ENCODE measurements at regions not wholly inside any gene's neighbourhood (a gene's known extent, or its start where the extent isn't known, plus 50 kb on each side); places are given as distances from the start of the nearest gene placed in this dataset.

DNA sequence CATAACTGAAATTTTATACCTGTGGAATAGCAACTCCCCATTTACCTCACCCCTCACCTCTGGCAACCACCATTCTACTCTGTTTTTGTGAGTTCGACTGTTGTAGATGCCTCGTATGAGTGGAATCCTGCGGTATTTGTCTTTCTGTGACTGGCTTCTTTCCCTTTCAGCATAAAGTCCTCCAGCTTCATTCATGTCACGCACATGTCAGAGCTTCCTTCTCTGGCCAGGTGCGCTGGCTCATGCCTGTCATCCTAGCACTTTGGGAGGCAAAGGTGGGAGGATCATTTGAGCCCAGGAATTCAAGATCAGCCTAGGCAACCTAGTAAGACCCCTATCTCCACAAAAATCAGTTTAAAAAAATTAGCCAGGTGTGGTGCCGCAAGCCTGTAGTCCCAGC is 278.4 kb downstream of the PARN start:
- Mint-ChIP-seq H3K27me3 (peaks cover 8% of the 10 kb centered on the region), H3K27ac (no peak overlapping the region), H3K4me3 (no peak overlapping the region), H3K36me3 (ENCODE audit: low read depth) (no peaks in the 10 kb centered on the region), H3K4me1 (peaks cover 9% of the 10 kb centered on the region), H3K9me3 (no peaks in the 10 kb centered on the region)
- intact Hi-C loops (cut with micrococcal nuclease), result no loop called here
- no peak for DNase-seq

DNA sequence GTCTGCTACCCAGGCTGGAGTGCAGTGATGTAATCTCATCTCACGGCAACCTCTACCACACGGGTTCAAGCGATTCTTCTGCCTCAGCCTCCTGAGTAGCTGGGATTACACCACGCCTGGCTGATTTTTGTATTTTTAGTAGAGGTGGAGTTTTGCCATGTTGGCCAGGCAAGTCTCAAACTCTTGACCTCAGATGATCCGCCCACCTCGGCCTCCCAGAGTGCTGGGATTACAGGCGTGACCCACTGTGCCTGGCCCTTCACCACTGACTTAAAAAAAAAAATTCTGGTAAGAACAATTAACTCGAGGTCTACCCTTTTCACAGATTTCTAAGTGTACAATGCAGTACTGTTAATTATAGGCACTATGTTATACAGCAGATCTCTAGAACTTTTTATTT is 279.4 kb downstream of the PARN start:
- Mint-ChIP-seq H3K9me3 (no peaks in the 10 kb centered on the region), H3K4me1 (peaks cover 9% of the 10 kb centered on the region), H3K36me3 (ENCODE audit: low read depth) (no peaks in the 10 kb centered on the region), H3K27me3 (peaks cover 8% of the 10 kb centered on the region), H3K27ac (no peak overlapping the region), H3K4me3 (no peak overlapping the region)
- no peak for DNase-seq
- intact Hi-C loops (cut with micrococcal nuclease), result no loop called here

DNA sequence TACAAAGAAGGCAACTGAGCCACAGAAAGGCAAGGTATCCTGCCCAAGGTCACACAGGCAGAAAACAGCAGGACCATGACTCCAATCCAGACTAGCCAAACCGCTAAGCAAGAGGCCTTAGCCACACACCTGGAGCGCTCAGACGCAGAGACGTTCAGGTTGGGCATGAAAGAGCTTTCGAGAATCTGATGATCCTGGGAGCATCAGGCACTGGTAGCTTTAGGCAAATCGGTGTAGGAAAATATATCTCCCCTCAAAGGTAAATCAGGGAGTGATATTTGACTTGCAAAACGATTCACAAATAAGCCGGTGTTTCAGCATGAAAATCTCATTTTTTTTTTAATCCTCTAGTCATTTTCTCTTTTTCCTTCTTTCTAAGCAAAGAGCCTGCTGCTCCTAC is 279.0 kb downstream of the MRTFB start:
- H3K27me3 Mint-ChIP-seq, result peaks cover 5% of the 10 kb centered on the region
- no peak for DNase-seq
- H3K27ac Mint-ChIP-seq, result no peak overlapping the region

DNA sequence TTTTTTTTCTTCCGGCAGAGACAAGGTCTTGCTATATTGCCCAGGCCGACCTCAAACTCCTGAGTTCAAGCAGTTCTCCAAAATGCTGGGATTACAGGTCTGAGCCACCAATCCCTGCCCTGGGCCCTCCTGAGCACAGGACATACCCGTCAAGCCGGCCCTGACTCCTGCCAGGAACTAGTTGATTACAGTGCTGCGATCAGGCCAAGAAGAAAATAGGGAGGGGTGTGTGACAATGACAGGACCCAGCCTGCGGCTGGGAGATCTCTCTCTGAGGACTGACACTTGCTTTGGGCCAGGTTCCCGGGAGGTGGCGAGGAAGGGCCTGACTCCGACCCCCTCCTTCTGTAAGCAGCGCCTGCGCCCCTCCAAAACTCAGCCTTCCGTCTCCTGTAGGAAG is 276.6 kb downstream of the MRTFB start:
- Mint-ChIP-seq H3K9me3 (peaks cover 7% of the 10 kb centered on the region), H3K27me3 (peaks cover 8% of the 10 kb centered on the region), H3K27ac (no peak overlapping the region), H3K4me1 (no peaks in the 10 kb centered on the region), H3K4me3 (no peak overlapping the region), H3K36me3 (ENCODE audit: low read depth) (no peaks in the 10 kb centered on the region)
- intact Hi-C loops (cut with micrococcal nuclease), result no loop called here
- no peak for DNase-seq

More for the DNA sequence above, 279.0 kb downstream of the MRTFB start:
- Mint-ChIP-seq H3K4me3 (no peak overlapping the region), H3K36me3 (ENCODE audit: low read depth) (no peaks in the 10 kb centered on the region), H3K4me1 (peaks cover 6% of the 10 kb centered on the region), H3K9me3 (no peaks in the 10 kb centered on the region)
- intact Hi-C loops (cut with micrococcal nuclease), result no loop called here

DNA sequence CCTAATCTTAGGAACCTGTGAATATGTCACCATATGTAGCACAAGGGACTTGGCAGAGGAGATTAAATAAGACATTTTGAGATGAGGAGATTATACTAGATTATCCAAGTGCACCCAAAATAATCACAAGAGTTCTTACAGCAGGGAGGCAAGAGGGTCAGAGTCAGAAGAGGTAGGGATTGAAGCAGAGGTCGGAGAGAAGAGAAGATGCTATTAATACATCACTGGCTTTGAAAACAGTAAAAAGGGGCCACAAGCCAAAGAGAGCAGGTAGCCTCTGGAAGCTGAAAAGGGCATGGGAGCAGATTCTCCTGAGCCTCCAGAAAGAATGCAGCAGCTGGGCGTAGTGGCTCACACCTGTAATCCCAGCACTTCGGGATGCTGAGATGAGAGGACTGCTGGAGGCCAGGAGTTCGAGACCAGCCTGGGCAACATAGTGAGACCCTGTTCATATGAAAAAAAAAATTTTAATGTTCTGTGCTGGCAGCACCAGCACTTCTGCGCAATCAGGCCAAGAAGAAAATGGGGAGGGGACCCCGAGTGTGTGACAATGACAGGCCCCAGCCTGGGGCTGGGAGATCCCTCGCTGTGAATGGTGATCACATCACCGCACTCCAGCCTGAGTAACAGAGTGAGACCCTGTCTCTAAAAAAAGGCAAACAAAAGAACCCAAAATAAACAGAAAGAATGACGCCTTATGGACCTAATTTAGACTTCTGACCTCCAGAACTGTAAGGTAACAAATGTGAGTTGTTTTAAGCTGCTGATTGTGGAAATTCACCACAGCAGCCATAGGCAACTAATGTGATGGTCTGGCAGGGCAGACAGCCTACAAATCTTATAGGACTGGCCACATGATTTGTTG is 275.4 kb downstream of the MRTFB start:
- no peak for DNase-seq
- Mint-ChIP-seq H3K27me3 (peaks cover 5% of the 10 kb centered on the region), H3K4me1 (no peaks in the 10 kb centered on the region), H3K9me3 (peaks cover 12% of the 10 kb centered on the region), H3K36me3 (ENCODE audit: low read depth) (no peaks in the 10 kb centered on the region), H3K27ac (no peak overlapping the region), H3K4me3 (no peak overlapping the region)
- intact Hi-C loops (cut with micrococcal nuclease), result no loop called here

DNA sequence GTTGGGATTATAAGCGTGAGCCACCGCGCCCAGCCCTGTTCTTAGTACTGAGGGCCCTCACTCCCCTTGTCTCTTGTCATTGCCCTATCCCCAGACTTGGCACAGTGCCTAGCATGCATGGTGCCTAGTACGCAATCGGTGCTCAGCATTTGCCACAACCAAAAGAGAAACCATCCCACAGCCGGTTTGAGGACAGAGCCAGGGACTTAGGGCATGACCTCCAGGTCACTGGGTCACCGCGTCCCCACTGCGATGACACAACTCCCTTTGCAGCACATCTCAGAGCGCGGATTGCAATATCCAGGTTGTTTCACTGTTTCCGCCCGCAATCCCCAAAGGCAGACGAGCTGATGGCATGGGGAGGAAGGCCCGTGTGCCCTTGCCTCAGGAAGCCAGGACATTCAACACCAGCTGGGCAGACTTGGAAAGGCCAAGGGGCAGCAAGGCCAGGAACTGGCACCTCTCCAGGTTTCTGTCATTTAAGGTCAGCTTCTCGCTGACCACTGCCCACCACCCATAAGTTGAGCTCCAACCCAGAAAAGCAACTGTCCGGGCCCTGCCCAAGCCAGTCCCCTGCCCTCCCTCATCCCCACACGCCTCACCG is 274.5 kb downstream of the MRTFB start:
- peaks cover 12% of the 10 kb centered on the region for H3K9me3 Mint-ChIP-seq
- H3K4me1 Mint-ChIP-seq, result no peaks in the 10 kb centered on the region
- H3K4me3 Mint-ChIP-seq, result no peak overlapping the region
- intact Hi-C loops (cut with micrococcal nuclease), result no loop called here
- peaks cover 5% of the 10 kb centered on the region for H3K27me3 Mint-ChIP-seq
- DNase-seq, result no peak
- no peak overlapping the region for H3K27ac Mint-ChIP-seq
- H3K36me3 Mint-ChIP-seq (ENCODE audit: low read depth), result no peaks in the 10 kb centered on the region

DNA sequence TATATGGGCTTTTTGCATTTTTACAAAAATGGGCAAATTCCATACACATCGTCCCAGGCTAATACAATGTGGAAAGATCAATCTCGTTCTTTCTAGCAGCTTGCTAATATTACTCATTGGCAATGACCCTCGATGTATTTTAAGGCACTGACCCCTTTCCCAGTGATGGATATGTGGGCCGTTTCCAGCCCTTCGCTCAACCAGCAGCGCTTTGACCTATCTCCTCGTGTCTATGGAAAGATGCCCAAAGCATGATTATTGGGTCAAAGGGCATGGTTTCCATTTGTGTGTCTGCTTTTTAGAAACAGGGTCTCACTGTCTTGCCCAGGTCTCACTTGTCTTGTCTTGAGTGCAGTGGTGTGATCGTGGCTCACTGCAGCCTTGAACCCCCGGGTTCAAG is 273.8 kb downstream of the MRTFB start:
- intact Hi-C loops (cut with micrococcal nuclease), result no loop called here
- Mint-ChIP-seq H3K9me3 (peaks cover 14% of the 10 kb centered on the region), H3K4me3 (no peak overlapping the region), H3K4me1 (no peaks in the 10 kb centered on the region), H3K27ac (no peak overlapping the region), H3K36me3 (ENCODE audit: low read depth) (no peaks in the 10 kb centered on the region), H3K27me3 (peaks cover 5% of the 10 kb centered on the region)
- DNase-seq, result no peak

DNA sequence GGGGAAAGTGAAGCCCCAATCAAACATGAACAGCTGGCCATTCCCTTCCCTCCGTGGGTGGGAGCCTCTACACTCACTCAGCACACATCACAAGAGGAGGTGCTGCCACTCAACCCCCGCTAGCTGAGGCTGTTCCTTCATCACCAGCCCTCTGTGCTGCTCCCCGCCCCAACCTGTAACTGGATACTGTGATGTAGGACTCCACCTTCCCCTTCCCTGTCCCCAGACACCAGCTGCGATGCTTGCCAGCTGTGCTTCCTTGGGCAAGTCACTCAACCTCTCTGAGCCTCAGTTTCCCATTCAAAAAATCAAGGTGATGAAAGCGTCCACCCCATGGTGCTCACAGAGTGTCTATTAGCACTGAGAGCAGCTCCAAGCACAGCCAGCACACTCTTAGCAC is 273.2 kb downstream of the MRTFB start:
- peaks cover 16% of the 10 kb centered on the region for H3K9me3 Mint-ChIP-seq
- no peak overlapping the region for H3K27ac Mint-ChIP-seq
- H3K27me3 Mint-ChIP-seq, result peaks cover 5% of the 10 kb centered on the region
- intact Hi-C loops (cut with micrococcal nuclease), result no loop called here
- H3K4me3 Mint-ChIP-seq, result no peak overlapping the region
- DNase-seq, result no peak
- no peaks in the 10 kb centered on the region for H3K36me3 Mint-ChIP-seq (ENCODE audit: low read depth)
- H3K4me1 Mint-ChIP-seq, result no peaks in the 10 kb centered on the region

DNA sequence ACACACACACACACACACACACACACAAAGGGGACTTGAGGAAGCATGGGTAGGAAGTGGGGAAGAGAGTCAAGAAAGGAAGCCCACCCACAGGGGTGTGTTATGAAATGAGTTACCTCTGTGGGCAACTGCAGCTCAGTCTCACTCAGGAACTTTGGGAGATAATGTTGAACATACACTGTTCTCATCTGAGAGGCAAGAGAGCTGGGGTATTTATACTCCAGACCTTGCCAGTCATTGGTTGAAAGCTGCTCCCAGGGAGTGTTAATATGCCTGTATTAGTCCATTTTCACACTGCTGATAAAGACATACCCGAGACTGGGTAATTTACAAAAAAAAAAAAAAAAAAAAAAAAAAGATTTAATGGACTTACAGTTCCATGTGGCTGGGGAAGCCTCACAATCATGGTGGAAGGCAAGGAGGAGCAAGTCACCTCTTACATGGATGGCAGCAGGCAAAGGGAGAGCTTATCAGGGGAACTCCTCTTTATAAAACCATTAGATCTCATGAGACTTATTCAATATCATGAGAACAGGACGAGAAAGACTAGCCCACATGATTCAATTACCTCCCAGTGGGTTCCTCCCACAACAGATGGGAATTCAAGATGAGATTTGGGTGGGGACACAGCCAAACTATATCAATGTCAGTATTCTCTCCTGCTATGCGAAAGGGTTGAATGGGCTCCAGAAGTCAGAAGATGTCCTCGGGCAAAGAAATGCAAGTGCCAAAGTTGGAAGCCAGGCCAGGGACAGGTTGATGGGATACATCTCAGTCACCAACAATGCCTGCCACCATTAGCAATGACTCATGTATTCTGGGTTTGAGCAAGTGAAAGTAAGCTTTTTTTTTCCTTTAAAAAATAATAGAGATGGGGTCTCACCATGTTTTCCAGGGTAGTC is 270.5 kb downstream of the MRTFB start:
- no peak for DNase-seq
- no peak overlapping the region for H3K27ac Mint-ChIP-seq
- H3K36me3 Mint-ChIP-seq (ENCODE audit: low read depth), result no peaks in the 10 kb centered on the region
- no peaks in the 10 kb centered on the region for H3K4me1 Mint-ChIP-seq
- intact Hi-C loops (cut with micrococcal nuclease), result no loop called here
- no peak overlapping the region for H3K4me3 Mint-ChIP-seq
- H3K9me3 Mint-ChIP-seq, result peaks cover 23% of the 10 kb centered on the region
- H3K27me3 Mint-ChIP-seq, result peaks cover 5% of the 10 kb centered on the region

DNA sequence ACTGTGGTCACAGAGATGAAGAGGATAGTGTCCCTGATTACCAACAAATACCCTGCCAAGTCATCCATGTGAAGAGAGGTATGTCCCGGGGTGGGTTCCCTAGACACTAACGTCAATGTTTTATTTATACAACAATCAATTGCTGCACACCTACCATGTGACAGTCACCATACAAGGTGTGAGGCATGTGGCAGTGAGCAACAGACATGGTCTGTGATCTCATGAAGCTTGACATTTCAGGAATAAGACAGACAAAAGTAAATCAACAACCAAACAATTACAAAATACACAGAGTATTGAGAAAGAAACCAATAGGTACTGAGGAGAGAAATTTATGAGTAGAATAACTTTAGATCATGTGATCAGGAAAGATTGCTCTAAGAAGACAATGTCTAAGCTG is 268.6 kb downstream of the MRTFB start:
- Mint-ChIP-seq H3K27me3 (peaks cover 5% of the 10 kb centered on the region), H3K27ac (no peak overlapping the region), H3K9me3 (peaks cover 23% of the 10 kb centered on the region), H3K4me3 (no peak overlapping the region), H3K4me1 (no peaks in the 10 kb centered on the region), H3K36me3 (ENCODE audit: low read depth) (no peaks in the 10 kb centered on the region)
- intact Hi-C loops (cut with micrococcal nuclease), result no loop called here
- DNase-seq, result no peak

DNA sequence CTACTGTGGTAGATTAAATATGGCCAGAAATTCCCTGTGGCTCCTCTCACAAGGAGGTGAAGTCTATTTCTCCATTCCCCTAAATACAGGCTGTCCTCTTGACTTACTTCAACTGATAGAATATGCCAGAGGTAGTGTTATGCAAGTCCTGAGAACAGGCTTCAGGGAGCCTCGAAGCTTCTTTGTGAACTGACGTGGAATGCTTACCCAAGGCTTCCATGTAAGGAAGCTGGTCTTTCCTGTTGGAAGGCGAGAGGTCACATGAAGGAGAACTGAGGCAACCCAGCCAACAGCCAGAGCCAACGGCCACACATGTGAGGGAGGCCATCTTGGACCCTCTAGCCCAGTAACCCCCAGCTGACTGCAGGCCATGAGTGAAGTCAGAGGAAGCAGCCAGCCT is 267.9 kb downstream of the MRTFB start:
- Mint-ChIP-seq H3K9me3 (peaks cover 23% of the 10 kb centered on the region), H3K27ac (no peak overlapping the region), H3K4me1 (no peaks in the 10 kb centered on the region), H3K27me3 (peaks cover 3% of the 10 kb centered on the region), H3K4me3 (no peak overlapping the region), H3K36me3 (ENCODE audit: low read depth) (no peaks in the 10 kb centered on the region)
- intact Hi-C loops (cut with micrococcal nuclease), result no loop called here
- DNase-seq, result no peak

DNA sequence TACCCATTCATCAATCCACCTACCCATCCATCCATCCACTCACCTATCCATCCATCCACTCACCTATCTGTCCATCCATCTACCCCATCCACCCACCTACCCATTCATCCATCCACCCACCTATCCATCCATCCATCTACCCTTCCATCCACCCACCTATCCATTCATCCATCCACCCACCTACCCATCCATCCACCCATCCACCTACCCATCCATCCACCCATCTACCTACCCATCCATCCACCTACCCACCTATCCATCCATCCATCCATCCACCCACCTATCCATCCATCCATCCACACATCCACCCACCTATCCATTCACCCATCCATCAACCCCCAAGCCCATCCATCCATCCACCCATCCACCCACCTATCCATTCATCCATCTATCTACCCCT is 267.1 kb downstream of the MRTFB start:
- Mint-ChIP-seq H3K27me3 (peaks cover 3% of the 10 kb centered on the region), H3K36me3 (ENCODE audit: low read depth) (no peaks in the 10 kb centered on the region), H3K9me3 (peaks cover 21% of the 10 kb centered on the region), H3K4me3 (no peak overlapping the region), H3K4me1 (no peaks in the 10 kb centered on the region), H3K27ac (no peak overlapping the region)
- intact Hi-C loops (cut with micrococcal nuclease), result no loop called here
- no peak for DNase-seq

DNA sequence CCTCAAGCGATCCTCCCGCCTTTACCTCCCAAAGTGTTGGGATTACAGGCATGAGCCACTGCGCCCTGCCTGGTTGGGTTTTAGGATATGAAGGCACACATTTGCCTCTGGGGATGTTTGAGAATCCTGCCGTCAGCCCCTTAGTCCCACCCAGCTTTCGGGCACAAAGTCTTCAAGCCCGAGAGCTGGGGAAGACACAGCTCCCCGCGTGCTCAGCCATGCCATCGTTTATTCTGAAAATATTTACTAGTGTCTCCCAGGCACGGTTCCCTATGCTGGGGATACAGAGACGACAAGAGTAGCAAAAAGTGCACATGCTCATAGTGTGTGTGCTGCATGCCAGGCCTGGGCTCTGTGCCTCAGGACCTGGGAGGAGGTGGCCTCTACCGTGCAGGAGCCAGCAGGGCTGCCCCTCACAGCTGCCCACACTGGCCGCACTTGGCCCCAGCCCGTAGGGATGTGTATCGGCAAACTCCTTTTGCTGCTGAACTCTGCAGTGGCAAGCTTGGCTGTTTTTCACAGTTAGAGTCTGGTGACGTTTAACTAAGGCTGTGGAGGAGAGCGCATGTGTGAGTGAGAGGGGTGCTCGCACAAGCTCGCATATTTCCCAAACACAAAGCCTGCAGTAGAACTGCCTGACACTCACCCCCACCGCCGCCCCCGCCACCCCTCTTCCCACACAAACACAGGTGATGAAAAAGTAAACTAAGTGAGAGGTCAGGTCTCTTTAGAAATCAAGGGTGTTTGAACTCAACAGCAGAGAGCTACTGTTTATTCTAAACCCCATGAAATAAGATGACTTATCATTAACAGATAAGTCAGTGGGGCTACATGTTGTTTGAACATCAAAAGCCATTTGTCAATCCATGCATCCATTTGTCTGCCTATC is 266.4 kb downstream of the MRTFB start:
- Mint-ChIP-seq H3K4me3 (no peak overlapping the region), H3K27me3 (no peaks in the 10 kb centered on the region), H3K4me1 (no peaks in the 10 kb centered on the region), H3K9me3 (peaks cover 15% of the 10 kb centered on the region), H3K36me3 (ENCODE audit: low read depth) (no peaks in the 10 kb centered on the region), H3K27ac (no peak overlapping the region)
- no peak for DNase-seq
- intact Hi-C loops (cut with micrococcal nuclease), result no loop called here
